HG03280 (cell line): ENCODE measurements at regions not wholly inside any gene's neighbourhood (a gene's known extent, or its start where the extent isn't known, plus 50 kb on each side); places are given as distances from the start of the nearest gene placed in this dataset.

Experiments used
- ATAC-seq: cut with Tn5 transposase; IDR thresholded peaks from one replicate; pipeline ENCODE4 v1.9.1; 2021; ENCODE audit warnings: mild to moderate bottlenecking, moderate library complexity; ENCODE audit not compliant: unreplicated experiment

GRCh38 chr18:25658476-25658875, 306.5 kb upstream of the ZNF521 start:
- no peak for ATAC-seq

- ATAC-seq: no peak
Observed at GRCh38 chr18:25651553-25651952, 299.6 kb upstream of the ZNF521 start.

DNA sequence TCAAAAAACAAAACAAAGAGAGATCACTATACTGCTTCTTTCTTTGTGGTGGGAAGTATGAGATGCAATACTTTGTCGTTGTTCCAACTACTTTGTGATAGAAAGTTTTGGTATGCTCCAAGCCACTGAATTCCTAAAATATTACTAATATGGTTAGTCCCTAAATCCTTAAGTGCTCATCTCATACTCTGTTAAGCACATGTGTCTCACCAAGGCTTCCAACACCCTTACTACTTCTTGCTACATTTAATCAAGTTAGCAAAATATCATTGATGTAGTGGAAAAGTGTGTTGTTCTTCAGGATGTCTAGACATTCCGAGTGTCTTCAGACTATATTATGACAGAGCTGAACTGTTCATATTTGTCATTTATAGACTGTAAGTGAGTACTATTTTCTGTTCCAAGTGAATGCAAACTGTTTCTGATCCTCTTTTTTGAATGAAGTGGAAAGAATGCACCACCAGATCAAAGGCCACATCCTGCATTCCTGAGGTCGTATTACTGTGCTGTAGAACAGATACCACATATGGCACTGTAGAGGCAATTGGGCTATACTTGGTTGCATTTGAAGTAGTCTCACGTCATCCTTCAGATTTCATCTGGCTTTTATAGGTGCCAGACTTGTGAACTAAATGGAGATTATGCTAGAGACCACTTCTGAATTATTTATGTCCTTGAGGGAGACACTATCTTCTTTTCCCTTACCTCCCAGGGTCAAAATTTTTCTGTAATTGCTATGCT, 298.4 kb upstream of the ZNF521 start:
- no peak for ATAC-seq

- ATAC-seq: no peak
Observed at GRCh38 chr18:25648716-25649260, 296.8 kb upstream of the ZNF521 start.

GRCh38 chr18:25647404-25647803, 295.4 kb upstream of the ZNF521 start:
- no peak for ATAC-seq

DNA sequence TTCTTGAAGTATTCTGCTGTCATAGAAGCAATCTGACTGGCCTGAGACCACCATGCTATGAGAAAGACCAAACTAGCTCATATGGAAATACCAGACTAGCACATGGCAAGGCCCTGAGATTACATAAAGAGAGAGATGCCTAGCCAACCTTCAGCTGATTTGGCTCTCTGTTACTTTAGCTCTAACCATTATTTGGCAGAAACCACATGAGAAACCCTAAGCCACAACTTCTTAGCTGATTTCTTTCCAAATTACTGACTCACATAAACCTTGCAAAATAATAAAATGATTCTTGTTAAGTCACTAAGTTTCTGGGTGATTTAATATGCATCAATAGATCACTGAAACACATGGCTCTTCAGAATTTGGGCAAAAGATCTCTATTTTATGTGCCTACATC, 295.0 kb upstream of the ZNF521 start:
- ATAC-seq: no peak

DNA sequence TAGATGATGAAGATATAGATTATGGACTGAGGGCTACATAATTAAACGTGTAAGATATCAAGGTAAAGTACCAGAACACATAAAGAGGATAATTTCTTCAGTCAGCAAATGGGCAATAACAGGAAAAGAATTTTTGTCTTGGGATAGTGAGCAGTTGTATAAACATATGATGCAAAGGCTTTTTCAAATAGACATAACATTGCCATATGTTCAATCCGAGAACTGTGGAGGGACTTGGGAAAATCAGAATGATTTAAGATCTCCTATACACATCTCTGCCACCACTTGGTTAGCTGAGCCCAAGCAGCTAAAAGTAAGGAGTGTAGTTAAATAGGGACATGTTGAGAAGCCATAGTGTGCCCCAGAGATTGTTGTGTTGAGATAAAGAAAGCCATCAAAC, 287.6 kb upstream of the ZNF521 start:
- ATAC-seq: no peak

GRCh38 chr18:25633563-25633962, 281.6 kb upstream of the ZNF521 start:
- no peak for ATAC-seq

DNA sequence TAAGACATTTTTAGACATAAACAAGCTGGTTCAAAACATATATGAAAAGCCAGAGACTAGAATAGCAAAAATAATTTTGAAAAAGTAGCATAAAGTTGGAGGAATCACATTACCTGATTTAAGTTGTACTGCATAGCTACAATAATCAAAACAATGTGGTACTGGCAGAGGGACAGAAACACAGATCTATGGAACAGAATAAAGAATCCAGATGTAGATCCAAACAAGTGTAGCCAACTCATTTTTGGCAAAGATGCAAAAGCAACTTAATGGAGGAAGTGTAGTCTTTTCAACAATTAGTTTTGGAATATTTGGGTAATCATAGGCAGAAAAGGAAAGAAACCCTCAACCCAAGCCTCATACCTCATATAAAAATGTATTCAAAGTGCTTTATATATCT, 278.7 kb upstream of the ZNF521 start:
- ATAC-seq: no peak

DNA sequence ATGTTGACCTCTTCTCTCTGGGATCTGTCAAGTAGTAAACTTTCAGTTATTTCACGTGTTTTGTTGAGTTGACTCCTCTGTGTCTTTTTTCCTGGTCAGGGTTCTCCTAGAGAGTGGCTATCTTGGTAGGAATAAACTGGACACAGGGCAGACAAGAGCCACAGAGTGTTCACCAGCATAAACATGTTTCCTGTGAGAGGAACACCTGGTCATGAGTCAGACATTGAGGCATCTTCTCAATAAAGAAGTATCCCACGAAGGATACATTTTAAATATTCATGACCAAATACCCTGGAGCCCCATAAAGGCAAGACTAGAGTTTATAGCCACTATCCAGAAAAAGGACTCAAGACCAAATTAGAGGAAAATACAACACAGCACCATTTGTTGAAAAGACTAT, 269.7 kb upstream of the ZNF521 start:
- ATAC-seq: no peak

- no peak for ATAC-seq
Observed at GRCh38 chr18:25621144-25621543, 269.2 kb upstream of the ZNF521 start.

- no peak for ATAC-seq
Observed at GRCh38 chr18:25614168-25614567, 262.2 kb upstream of the ZNF521 start.

GRCh38 chr18:25612466-25612865, 260.5 kb upstream of the ZNF521 start:
- ATAC-seq: no peak

GRCh38 chr18:25608091-25608490, 256.1 kb upstream of the ZNF521 start:
- ATAC-seq: no peak

- ATAC-seq: no peak
Observed at GRCh38 chr18:25604894-25605597, 253.1 kb upstream of the ZNF521 start.

GRCh38 chr18:25604196-25604893, 252.4 kb upstream of the ZNF521 start:
- no peak for ATAC-seq

DNA sequence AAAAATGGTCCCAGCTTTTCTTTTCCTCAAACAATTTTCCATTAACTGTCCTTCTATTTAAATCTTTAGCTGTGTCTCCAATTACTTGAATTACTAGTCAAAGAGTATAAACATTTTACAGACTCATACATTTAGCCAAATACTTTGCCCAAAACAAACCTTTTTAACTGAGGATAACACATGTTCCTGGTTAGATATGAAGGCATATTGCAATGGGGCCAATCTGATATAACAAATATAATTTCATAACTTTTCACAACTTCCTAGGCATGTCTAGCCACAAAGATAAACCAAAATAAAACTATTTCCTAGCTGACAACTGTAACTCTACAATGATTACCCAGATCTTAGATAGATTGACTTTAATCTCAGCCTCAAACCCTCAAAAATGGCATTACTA, 247.5 kb upstream of the ZNF521 start:
- ATAC-seq: no peak

- ATAC-seq: no peak
Observed at GRCh38 chr18:25597476-25597875, 245.5 kb upstream of the ZNF521 start.

GRCh38 chr18:25595274-25596060, 243.5 kb upstream of the ZNF521 start:
- ATAC-seq: no peak

- ATAC-seq: no peak
Observed at GRCh38 chr18:25594351-25594750, 242.4 kb upstream of the ZNF521 start.

GRCh38 chr18:25592804-25593360, 240.9 kb upstream of the ZNF521 start:
- no peak for ATAC-seq
